ENCODE measurements at regions not wholly inside any gene's neighbourhood (a gene's known extent, or its start where the extent isn't known, plus 50 kb on each side); places are given as distances from the start of the nearest gene placed in this dataset.

DNA sequence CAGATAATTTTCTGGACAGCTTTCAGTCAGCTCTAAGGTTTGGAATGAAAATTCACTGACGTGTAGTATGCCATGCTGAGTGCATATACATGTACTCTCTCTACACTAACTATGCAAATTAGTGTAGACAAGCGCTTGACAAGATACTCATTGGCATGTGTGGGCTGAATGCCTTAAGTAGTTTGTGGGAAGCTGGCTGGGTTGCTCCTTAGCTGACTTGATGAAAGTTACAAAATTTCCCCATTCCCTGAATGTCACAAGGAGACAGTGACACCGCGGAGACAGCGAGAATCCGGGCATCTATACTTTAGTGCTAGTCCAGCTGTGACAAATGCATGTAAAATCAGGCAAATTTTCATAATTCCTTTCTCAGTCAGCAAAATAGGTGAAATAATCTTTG lies 51.6 kb upstream of the C5orf46 start (continued):
- TF ChIP-seq, protein P1, sequence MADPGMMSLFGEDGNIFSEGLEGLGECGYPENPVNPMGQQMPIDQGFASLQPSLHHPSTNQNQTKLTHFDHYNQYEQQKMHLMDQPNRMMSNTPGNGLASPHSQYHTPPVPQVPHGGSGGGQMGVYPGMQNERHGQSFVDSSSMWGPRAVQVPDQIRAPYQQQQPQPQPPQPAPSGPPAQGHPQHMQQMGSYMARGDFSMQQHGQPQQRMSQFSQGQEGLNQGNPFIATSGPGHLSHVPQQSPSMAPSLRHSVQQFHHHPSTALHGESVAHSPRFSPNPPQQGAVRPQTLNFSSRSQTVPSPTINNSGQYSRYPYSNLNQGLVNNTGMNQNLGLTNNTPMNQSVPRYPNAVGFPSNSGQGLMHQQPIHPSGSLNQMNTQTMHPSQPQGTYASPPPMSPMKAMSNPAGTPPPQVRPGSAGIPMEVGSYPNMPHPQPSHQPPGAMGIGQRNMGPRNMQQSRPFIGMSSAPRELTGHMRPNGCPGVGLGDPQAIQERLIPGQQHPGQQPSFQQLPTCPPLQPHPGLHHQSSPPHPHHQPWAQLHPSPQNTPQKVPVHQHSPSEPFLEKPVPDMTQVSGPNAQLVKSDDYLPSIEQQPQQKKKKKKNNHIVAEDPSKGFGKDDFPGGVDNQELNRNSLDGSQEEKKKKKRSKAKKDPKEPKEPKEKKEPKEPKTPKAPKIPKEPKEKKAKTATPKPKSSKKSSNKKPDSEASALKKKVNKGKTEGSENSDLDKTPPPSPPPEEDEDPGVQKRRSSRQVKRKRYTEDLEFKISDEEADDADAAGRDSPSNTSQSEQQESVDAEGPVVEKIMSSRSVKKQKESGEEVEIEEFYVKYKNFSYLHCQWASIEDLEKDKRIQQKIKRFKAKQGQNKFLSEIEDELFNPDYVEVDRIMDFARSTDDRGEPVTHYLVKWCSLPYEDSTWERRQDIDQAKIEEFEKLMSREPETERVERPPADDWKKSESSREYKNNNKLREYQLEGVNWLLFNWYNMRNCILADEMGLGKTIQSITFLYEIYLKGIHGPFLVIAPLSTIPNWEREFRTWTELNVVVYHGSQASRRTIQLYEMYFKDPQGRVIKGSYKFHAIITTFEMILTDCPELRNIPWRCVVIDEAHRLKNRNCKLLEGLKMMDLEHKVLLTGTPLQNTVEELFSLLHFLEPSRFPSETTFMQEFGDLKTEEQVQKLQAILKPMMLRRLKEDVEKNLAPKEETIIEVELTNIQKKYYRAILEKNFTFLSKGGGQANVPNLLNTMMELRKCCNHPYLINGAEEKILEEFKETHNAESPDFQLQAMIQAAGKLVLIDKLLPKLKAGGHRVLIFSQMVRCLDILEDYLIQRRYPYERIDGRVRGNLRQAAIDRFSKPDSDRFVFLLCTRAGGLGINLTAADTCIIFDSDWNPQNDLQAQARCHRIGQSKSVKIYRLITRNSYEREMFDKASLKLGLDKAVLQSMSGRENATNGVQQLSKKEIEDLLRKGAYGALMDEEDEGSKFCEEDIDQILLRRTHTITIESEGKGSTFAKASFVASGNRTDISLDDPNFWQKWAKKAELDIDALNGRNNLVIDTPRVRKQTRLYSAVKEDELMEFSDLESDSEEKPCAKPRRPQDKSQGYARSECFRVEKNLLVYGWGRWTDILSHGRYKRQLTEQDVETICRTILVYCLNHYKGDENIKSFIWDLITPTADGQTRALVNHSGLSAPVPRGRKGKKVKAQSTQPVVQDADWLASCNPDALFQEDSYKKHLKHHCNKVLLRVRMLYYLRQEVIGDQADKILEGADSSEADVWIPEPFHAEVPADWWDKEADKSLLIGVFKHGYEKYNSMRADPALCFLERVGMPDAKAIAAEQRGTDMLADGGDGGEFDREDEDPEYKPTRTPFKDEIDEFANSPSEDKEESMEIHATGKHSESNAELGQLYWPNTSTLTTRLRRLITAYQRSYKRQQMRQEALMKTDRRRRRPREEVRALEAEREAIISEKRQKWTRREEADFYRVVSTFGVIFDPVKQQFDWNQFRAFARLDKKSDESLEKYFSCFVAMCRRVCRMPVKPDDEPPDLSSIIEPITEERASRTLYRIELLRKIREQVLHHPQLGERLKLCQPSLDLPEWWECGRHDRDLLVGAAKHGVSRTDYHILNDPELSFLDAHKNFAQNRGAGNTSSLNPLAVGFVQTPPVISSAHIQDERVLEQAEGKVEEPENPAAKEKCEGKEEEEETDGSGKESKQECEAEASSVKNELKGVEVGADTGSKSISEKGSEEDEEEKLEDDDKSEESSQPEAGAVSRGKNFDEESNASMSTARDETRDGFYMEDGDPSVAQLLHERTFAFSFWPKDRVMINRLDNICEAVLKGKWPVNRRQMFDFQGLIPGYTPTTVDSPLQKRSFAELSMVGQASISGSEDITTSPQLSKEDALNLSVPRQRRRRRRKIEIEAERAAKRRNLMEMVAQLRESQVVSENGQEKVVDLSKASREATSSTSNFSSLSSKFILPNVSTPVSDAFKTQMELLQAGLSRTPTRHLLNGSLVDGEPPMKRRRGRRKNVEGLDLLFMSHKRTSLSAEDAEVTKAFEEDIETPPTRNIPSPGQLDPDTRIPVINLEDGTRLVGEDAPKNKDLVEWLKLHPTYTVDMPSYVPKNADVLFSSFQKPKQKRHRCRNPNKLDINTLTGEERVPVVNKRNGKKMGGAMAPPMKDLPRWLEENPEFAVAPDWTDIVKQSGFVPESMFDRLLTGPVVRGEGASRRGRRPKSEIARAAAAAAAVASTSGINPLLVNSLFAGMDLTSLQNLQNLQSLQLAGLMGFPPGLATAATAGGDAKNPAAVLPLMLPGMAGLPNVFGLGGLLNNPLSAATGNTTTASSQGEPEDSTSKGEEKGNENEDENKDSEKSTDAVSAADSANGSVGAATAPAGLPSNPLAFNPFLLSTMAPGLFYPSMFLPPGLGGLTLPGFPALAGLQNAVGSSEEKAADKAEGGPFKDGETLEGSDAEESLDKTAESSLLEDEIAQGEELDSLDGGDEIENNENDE (IDR thresholded peaks at IDR 0.05; ENCODE audit: insufficient replicate concordance, low read length): no peak
- no peak for TF ChIP-seq SAP30 (IDR thresholded peaks at IDR 0.05; ENCODE audit: insufficient read depth, insufficient replicate concordance, low read length)
- TF ChIP-seq SRF (IDR thresholded peaks at IDR 0.05; ENCODE audit: low read depth, low read length): no peak
- TF ChIP-seq RNF2 (IDR thresholded peaks at IDR 0.05; ENCODE audit: borderline replicate concordance, low read depth, low read length, missing control alignments, poor library complexity, severe bottlenecking): no peak
- TF ChIP-seq NRF1 (IDR thresholded peaks at IDR 0.05; ENCODE audit: low read depth, low read length): no peak
- TF ChIP-seq TCF12 (IDR thresholded peaks at IDR 0.05; ENCODE audit: low read depth, low read length): no peak
- TF ChIP-seq ZNF274 (IDR thresholded peaks at IDR 0.05; ENCODE audit: borderline replicate concordance, extremely low read depth, low read length): no peak
- no peak for TF ChIP-seq ASH2L (IDR thresholded peaks at IDR 0.05; ENCODE audit: low read length)
- no peak for TF ChIP-seq NANOG (IDR thresholded peaks at IDR 0.05; ENCODE audit: insufficient read depth, low read depth, low read length, poor library complexity, severe bottlenecking)
- TF ChIP-seq CBX8 (IDR thresholded peaks at IDR 0.05; ENCODE audit: borderline replicate concordance, low read depth, low read length): no peak

Measured in H1 (cell line).